Esophagus muscularis mucosa (tissue), 4 donors: ENCODE measurements at regions not wholly inside any gene's neighbourhood (a gene's known extent, or its start where the extent isn't known, plus 50 kb on each side); places are given as distances from the start of the nearest gene placed in this dataset.

ENCODE experiments used
- DNase-seq: peaks from one replicate; pipeline ENCODE4 v3.0.0-alpha.2; 2017; ENCODE audit errors: extremely low spot score
- H3K27ac ChIP-seq, 4 donors: fragments of 200-600 bp; sonication (generic); replicated peaks in 1 of 4; 1 replicate in 3 of 4; 2 replicates in 1 of 4; pipeline ENCODE4 v1.5.1; 2016 to 2019; ENCODE audit warnings: mild to moderate bottlenecking in 1 of 4
- H3K27me3 ChIP-seq, 4 donors: fragments of 200-600 bp; sonication (generic); one replicate each; pipeline versions ENCODE4 v1.5.1 to v1.6.0; 2016 to 2019
- H3K36me3 ChIP-seq, 4 donors: fragments of 200-600 bp; sonication (generic); one replicate each; pipeline ENCODE4 v1.5.1; 2016 to 2019
- H3K4me1 ChIP-seq, 4 donors: fragments of 200-600 bp; sonication (generic); one replicate each; pipeline ENCODE4 v1.5.1; 2016 to 2019
- H3K4me3 ChIP-seq, 4 donors: fragments of 200-600 bp; sonication (generic); 1 replicate in 2 of 4; 2 replicates in 2 of 4; pipeline ENCODE4 v1.5.1; 2016 to 2019; ENCODE audit warnings: mild to moderate bottlenecking in 4 of 4, moderate library complexity in 1 of 4
- H3K9me3 ChIP-seq, 4 donors: fragments of 200-600 bp; sonication (generic); 1 replicate in 3 of 4; 2 replicates in 1 of 4; pipeline ENCODE4 v1.5.1; 2016 to 2019
- CTCF ChIP-seq, 3 experiments: fragments of 200-600 bp in 2 of 3; fragments of 450-650 bp in 1 of 3; sonication (generic) in 2 of 3; IDR thresholded peaks; one replicate each; pipeline ENCODE4 v1.5.1; 2017 to 2019; ENCODE audit warnings: antibody characterized with exemption in 3 of 3, mild to moderate bottlenecking in 2 of 3, moderate library complexity in 1 of 3
- EP300 ChIP-seq: sonication (generic); formaldehyde crosslinking; IDR thresholded peaks from one replicate; pipeline ENCODE4 v1.6.1; 2017; ENCODE audit warnings: antibody characterized with exemption
- POLR2A ChIP-seq: fragments of 450-650 bp; IDR thresholded peaks from one replicate; pipeline ENCODE4 v1.6.1; 2017; ENCODE audit warnings: antibody characterized with exemption, moderate library complexity, mild to moderate bottlenecking, low read depth
- POLR2AphosphoS5 ChIP-seq, 2 donors: sonication (generic); formaldehyde crosslinking; IDR thresholded peaks; one replicate each; pipeline ENCODE4 v1.6.1; 2017; ENCODE audit warnings: antibody characterized with exemption in 2 of 2
- WGBS: methylation state at CpG from one replicate; pipeline ENCODE4 v1.1.5; 2018; 5-methylcytosine and 5-hydroxymethylcytosine counted together
- intact Hi-C: fragments of 100-400 bp; cut with DNase I; formaldehyde crosslinking; loops from one replicate; pipeline ENCODE4 v1.15.1; 2023

DNA sequence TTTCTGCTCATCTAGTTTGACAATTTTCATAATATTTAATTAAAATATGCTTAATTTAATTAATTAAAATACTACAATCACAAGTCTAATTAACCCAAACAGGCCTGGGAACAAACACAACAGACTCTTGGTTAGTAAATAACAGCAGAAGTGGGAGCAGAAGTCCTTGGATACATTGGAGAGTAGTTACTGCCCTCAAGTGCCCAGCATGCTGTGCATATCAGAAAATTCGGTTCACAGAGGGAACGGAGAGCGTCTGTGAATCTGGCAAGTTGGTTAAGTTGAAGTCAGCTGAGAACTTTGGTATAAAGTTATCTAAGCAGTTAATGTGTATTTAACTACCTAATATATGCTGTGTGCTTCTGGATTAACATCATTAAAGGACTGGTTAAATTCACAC is 87.0 kb upstream of the ATG10 start:
- Histone ChIP-seq H3K27ac (no peak overlapping the region), H3K27me3 (no peaks in the 10 kb centered on the region), H3K36me3 (no peaks in the 10 kb centered on the region), H3K9me3 (no peaks in the 10 kb centered on the region), H3K4me1 (no peaks in the 10 kb centered on the region), H3K4me3 (no peak overlapping the region)
- intact Hi-C loops, result no loop called here
- WGBS, result 56% methylated on average over 3 of the region's 3 CpGs
- no peak for TF ChIP-seq EP300
- TF ChIP-seq CTCF (IDR thresholded peaks at IDR 0.05), result peak in 2 of 3 experiments; percentile 8 to 12
- DNase-seq, result no peak

- H3K4me3 ChIP-seq, result no peak overlapping the region
- no peaks in the 10 kb centered on the region for H3K36me3 ChIP-seq
- H3K27me3 ChIP-seq, result no peaks in the 10 kb centered on the region
- no peak overlapping the region for H3K27ac ChIP-seq
- TF ChIP-seq POLR2AphosphoS5 (IDR thresholded peaks at IDR 0.05) (no peak), CTCF (IDR thresholded peaks at IDR 0.05) (no peak), EP300 (no peak), POLR2A (no peak)
- no peak for DNase-seq
- 97% methylated on average over 5 of the region's 5 CpGs for WGBS
- H3K9me3 ChIP-seq, result no peaks in the 10 kb centered on the region
- intact Hi-C loops, result no loop called here
- no peaks in the 10 kb centered on the region for H3K4me1 ChIP-seq
Measured at GRCh38 chr5:81883371-81883770, 88.5 kb upstream of the ATG10 start.

GRCh38 chr5:81881595-81881994 is 90.2 kb upstream of the ATG10 start:
- no peaks in the 10 kb centered on the region for H3K27me3 ChIP-seq
- DNase-seq, result no peak
- WGBS, result 45% methylated on average over 2 of the region's 2 CpGs
- TF ChIP-seq POLR2A, result no peak
- TF ChIP-seq POLR2AphosphoS5 (IDR thresholded peaks at IDR 0.05), result no peak
- no peak for TF ChIP-seq EP300
- TF ChIP-seq CTCF (IDR thresholded peaks at IDR 0.05), result no peak
- H3K4me3 ChIP-seq, result no peak overlapping the region
- no peaks in the 10 kb centered on the region for H3K9me3 ChIP-seq
- intact Hi-C loops, result no loop called here
- H3K27ac ChIP-seq, result no peak overlapping the region
- H3K36me3 ChIP-seq, result no peaks in the 10 kb centered on the region
- no peaks in the 10 kb centered on the region for H3K4me1 ChIP-seq

DNA sequence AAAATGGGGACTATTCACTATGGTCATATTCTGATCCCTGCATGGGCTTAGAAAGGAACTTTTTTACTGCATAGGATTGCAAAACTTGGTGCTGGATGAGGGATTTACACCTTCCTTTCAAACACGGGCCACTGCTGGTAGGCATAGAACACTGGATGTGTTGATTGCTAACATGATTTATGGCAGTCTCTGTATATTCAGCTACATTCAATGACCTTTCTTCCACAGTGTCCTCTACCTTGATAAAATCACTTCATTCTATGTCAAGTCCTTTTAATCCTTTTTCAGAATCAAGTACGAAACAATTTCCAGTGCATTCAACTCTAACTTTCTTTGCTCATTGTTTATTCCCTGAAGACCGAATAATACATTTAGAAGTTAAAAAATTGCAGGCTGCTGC is 91.9 kb upstream of the ATG10 start:
- intact Hi-C loops, result no loop called here
- Histone ChIP-seq H3K36me3 (no peaks in the 10 kb centered on the region), H3K27me3 (no peaks in the 10 kb centered on the region), H3K4me1 (no peaks in the 10 kb centered on the region), H3K9me3 (no peaks in the 10 kb centered on the region), H3K4me3 (no peak overlapping the region), H3K27ac (no peak overlapping the region)
- 91% methylated on average over 3 of the region's 3 CpGs for WGBS
- no peak for TF ChIP-seq POLR2AphosphoS5 (IDR thresholded peaks at IDR 0.05)
- no peak for TF ChIP-seq CTCF (IDR thresholded peaks at IDR 0.05)
- TF ChIP-seq EP300, result no peak
- TF ChIP-seq POLR2A, result no peak
- no peak for DNase-seq

- no peak for TF ChIP-seq CTCF (IDR thresholded peaks at IDR 0.05)
- no peak for TF ChIP-seq POLR2AphosphoS5 (IDR thresholded peaks at IDR 0.05)
- no peak for TF ChIP-seq POLR2A
- TF ChIP-seq EP300, result no peak
- H3K4me1 ChIP-seq, result no peaks in the 10 kb centered on the region
- no peaks in the 10 kb centered on the region for H3K27me3 ChIP-seq
- no peak overlapping the region for H3K4me3 ChIP-seq
- intact Hi-C loops, result no loop called here
- no peak overlapping the region for H3K27ac ChIP-seq
- no peak for DNase-seq
- H3K36me3 ChIP-seq, result no peaks in the 10 kb centered on the region
- no peaks in the 10 kb centered on the region for H3K9me3 ChIP-seq
Measured at GRCh38 chr5:81878333-81878732, 93.5 kb upstream of the ATG10 start.
